ENCODE measurements at regions not wholly inside any gene's neighbourhood (a gene's known extent, or its start where the extent isn't known, plus 50 kb on each side); places are given as distances from the start of the nearest gene placed in this dataset.

- Histone ChIP-seq H3K4me1 (no peaks in the 10 kb centered on the region), H3K9me3 (no peaks in the 10 kb centered on the region), H3K4me3 (no peak overlapping the region), H3K27ac (no peak overlapping the region), H3K36me3 (no peaks in the 10 kb centered on the region), H3K27me3 (no peaks in the 10 kb centered on the region)
- TF ChIP-seq CTCF (IDR thresholded peaks at IDR 0.05) (no peak), POLR2A (IDR thresholded peaks at IDR 0.05) (no peak), EP300 (IDR thresholded peaks at IDR 0.05) (no peak)
- 86 to 92% methylated on average over 2 of the region's 2 CpGs for WGBS, 2 donors
- no peak for DNase-seq (ENCODE audit: low spot score in 2 of 2)
Observed at GRCh38 chr18:33983126-33983525, 241.6 kb downstream of the NOL4 start.

GRCh38 chr18:33960417-33960816, 264.3 kb downstream of the NOL4 start:
- TF ChIP-seq POLR2A (IDR thresholded peaks at IDR 0.05), result no peak
- no peak for TF ChIP-seq CTCF (IDR thresholded peaks at IDR 0.05)
- no peak for TF ChIP-seq EP300 (IDR thresholded peaks at IDR 0.05)
- no peaks in the 10 kb centered on the region for H3K36me3 ChIP-seq

GRCh38 chr18:33959609-33960008, 265.1 kb downstream of the NOL4 start:
- Histone ChIP-seq H3K9me3 (no peaks in the 10 kb centered on the region), H3K36me3 (no peaks in the 10 kb centered on the region), H3K27me3 (no peaks in the 10 kb centered on the region), H3K4me3 (no peak overlapping the region), H3K4me1 (no peaks in the 10 kb centered on the region), H3K27ac (no peak overlapping the region)
- no peak for TF ChIP-seq CTCF (IDR thresholded peaks at IDR 0.05)
- no peak for TF ChIP-seq EP300 (IDR thresholded peaks at IDR 0.05)
- no peak for TF ChIP-seq POLR2A (IDR thresholded peaks at IDR 0.05)
- WGBS, 2 donors, result 75 to 84% methylated on average over 2 of the region's 2 CpGs
- DNase-seq (ENCODE audit: low spot score in 2 of 2), result no peak

More at GRCh38 chr18:33960417-33960816, 264.3 kb downstream of the NOL4 start:
- no peaks in the 10 kb centered on the region for H3K4me1 ChIP-seq
- H3K4me3 ChIP-seq, result no peak overlapping the region
- DNase-seq (ENCODE audit: low spot score in 2 of 2), result no peak
- no peaks in the 10 kb centered on the region for H3K9me3 ChIP-seq
- no peak overlapping the region for H3K27ac ChIP-seq
- H3K27me3 ChIP-seq, result no peaks in the 10 kb centered on the region

GRCh38 chr18:33957707-33958106, 267.0 kb downstream of the NOL4 start:
- Histone ChIP-seq H3K27me3 (no peaks in the 10 kb centered on the region), H3K9me3 (no peaks in the 10 kb centered on the region), H3K27ac (no peak overlapping the region), H3K4me1 (no peaks in the 10 kb centered on the region), H3K36me3 (no peaks in the 10 kb centered on the region), H3K4me3 (no peak overlapping the region)
- 51 to 60% methylated on average over 5 of the region's 5 CpGs for WGBS, 2 donors
- no peak for DNase-seq (ENCODE audit: low spot score in 2 of 2)
- TF ChIP-seq CTCF (IDR thresholded peaks at IDR 0.05) (no peak), EP300 (IDR thresholded peaks at IDR 0.05) (no peak), POLR2A (IDR thresholded peaks at IDR 0.05) (no peak)

- H3K36me3 ChIP-seq, result no peaks in the 10 kb centered on the region
- DNase-seq (ENCODE audit: low spot score in 2 of 2), result no peak
- no peaks in the 10 kb centered on the region for H3K4me1 ChIP-seq
- no peaks in the 10 kb centered on the region for H3K27me3 ChIP-seq
- no peak for TF ChIP-seq POLR2A (IDR thresholded peaks at IDR 0.05)
- TF ChIP-seq CTCF (IDR thresholded peaks at IDR 0.05), result no peak
- TF ChIP-seq EP300 (IDR thresholded peaks at IDR 0.05), result no peak
- no peaks in the 10 kb centered on the region for H3K9me3 ChIP-seq
- WGBS, 2 donors, result 80 to 85% methylated on average over 1 of the region's 1 CpG
- no peak overlapping the region for H3K27ac ChIP-seq
- H3K4me3 ChIP-seq, result no peak overlapping the region
Observed at GRCh38 chr18:33951031-33951430, 273.7 kb downstream of the NOL4 start.

Measured in tibial nerve (tissue), 4 donors.